GM10248 (cell line): ENCODE measurements at regions not wholly inside any gene's neighbourhood (a gene's known extent, or its start where the extent isn't known, plus 50 kb on each side); places are given as distances from the start of the nearest gene placed in this dataset.

Experiments
- CTCF ChIA-PET: fragments of 300-600 bp; sonication (Branson Sonifier 250); formaldehyde crosslinking; extraction: SDS; loops from one replicate; lab custom pipeline; 2021; ENCODE audit warnings: antibody characterized with exemption; lab: Yijun Ruan, JAX
- POLR2A ChIA-PET: fragments of 350-650 bp; sonication (Branson Sonifier 250); formaldehyde crosslinking; extraction: SDS; loops from one replicate; lab custom pipeline; 2020; ENCODE audit warnings: antibody characterized with exemption; lab: Yijun Ruan, JAX
- DNase-seq: peaks from one replicate; pipeline ENCODE4 v3.0.0; 2012; ENCODE audit errors: extremely low spot score
- CTCF ChIP-seq: IDR thresholded peaks from 2 replicates; pipeline ENCODE4 v1.5.1; 2012; ENCODE audit warnings: mild to moderate bottlenecking, low read depth; ENCODE audit errors: extremely low read depth, missing control alignments, control extremely low read depth

- ChIA-PET POLR2A (no interaction called here), CTCF (no interaction called here)
- DNase-seq, result no peak
- TF ChIP-seq CTCF, result peak; percentile 1
These were observed 383.2 kb downstream of the PLK2 start for GRCh38 chr5:58076483-58077257.

GRCh38 chr5:58075907-58076306, 384.0 kb downstream of the PLK2 start:
- CTCF ChIA-PET, result no interaction called here
- POLR2A ChIA-PET, result no interaction called here

GRCh38 chr5:58074717-58075116, 385.2 kb downstream of the PLK2 start:
- POLR2A ChIA-PET, result no interaction called here
- no peak for DNase-seq
- TF ChIP-seq CTCF, result no peak
- CTCF ChIA-PET, result interaction anchor here (1.8 to 2.0 kb wide), 2 partner anchors 9 to 13 kb away, joined by 4 to 5 read pairs; no protein-coding TSS in a partner anchor

More at GRCh38 chr5:58075907-58076306, 384.0 kb downstream of the PLK2 start:
- no peak for DNase-seq
- no peak for TF ChIP-seq CTCF

- CTCF ChIA-PET, result interaction anchor here (1.8 to 2.0 kb wide), 2 partner anchors 9 to 13 kb away, joined by 4 to 5 read pairs; no protein-coding TSS in a partner anchor
- TF ChIP-seq CTCF, result no peak
- POLR2A ChIA-PET, result no interaction called here
- DNase-seq, result no peak
These were observed 385.7 kb downstream of the PLK2 start for GRCh38 chr5:58074222-58074621.

GRCh38 chr5:58073243-58073642, 386.6 kb downstream of the PLK2 start:
- POLR2A ChIA-PET, result no interaction called here
- CTCF ChIA-PET, result interaction anchor here (0.9 to 1.8 kb wide), 4 partner anchors 8 to 40 kb away, joined by 3 to 4 read pairs (median 3); no protein-coding TSS in a partner anchor
- DNase-seq, result no peak
- TF ChIP-seq CTCF, result no peak

- POLR2A ChIA-PET, result no interaction called here
- DNase-seq, result no peak
- no peak for TF ChIP-seq CTCF
- CTCF ChIA-PET, result interaction anchor here (0.9 to 1.4 kb wide), 4 partner anchors 9 to 40 kb away, joined by 3 read pairs; no protein-coding TSS in a partner anchor
These were observed 387.5 kb downstream of the PLK2 start for GRCh38 chr5:58072300-58072965.
